ENCODE measurements at regions not wholly inside any gene's neighbourhood (a gene's known extent, or its start where the extent isn't known, plus 50 kb on each side); places are given as distances from the start of the nearest gene placed in this dataset.

- Mint-ChIP-seq H3K36me3 (no peaks in the 10 kb centered on the region), H3K9me3 (no peaks in the 10 kb centered on the region), H3K4me3 (no peak overlapping the region), H3K27me3 (ENCODE audit: low read depth in 2 of 2) (peaks cover 2 to 25% of the 10 kb centered on the region in 2 donors), H3K27ac (no peak overlapping the region), H3K4me1 (no peaks in the 10 kb centered on the region)
- Histone ChIP-seq H3K27ac (ENCODE audit: low read length) (no peak overlapping the region), H3K4me1 (ENCODE audit: control insufficient read depth, insufficient read depth, low read length) (no peaks in the 10 kb centered on the region), H3K9me3 (ENCODE audit: control insufficient read depth, insufficient read depth, low read length) (no peaks in the 10 kb centered on the region), H3K36me3 (ENCODE audit: control insufficient read depth, insufficient read depth, low read length) (no peaks in the 10 kb centered on the region), H3K4me3 (ENCODE audit: low read length) (no peak overlapping the region), H3K27me3 (ENCODE audit: control insufficient read depth, insufficient read depth, low read length) (no peaks in the 10 kb centered on the region)
- ATAC-seq (no peak), DNase-seq (no peak)
- TF ChIP-seq CTCF (IDR thresholded peaks at IDR 0.05): no peak
- intact Hi-C loops (cut with micrococcal nuclease): no loop called here
- WGBS (ENCODE audit: insufficient coverage): 83% methylated on average over 3 of the region's 3 CpGs
Observed at GRCh38 chr7:131869169-131869844, 312.9 kb upstream of the PODXL start.

GRCh38 chr7:131867461-131867860 lies 311.0 kb upstream of the PODXL start:
- Histone ChIP-seq H3K27ac (ENCODE audit: low read length) (no peak overlapping the region), H3K4me3 (ENCODE audit: low read length) (no peak overlapping the region), H3K4me1 (ENCODE audit: control insufficient read depth, insufficient read depth, low read length) (no peaks in the 10 kb centered on the region), H3K36me3 (ENCODE audit: control insufficient read depth, insufficient read depth, low read length) (no peaks in the 10 kb centered on the region), H3K27me3 (ENCODE audit: control insufficient read depth, insufficient read depth, low read length) (no peaks in the 10 kb centered on the region), H3K9me3 (ENCODE audit: control insufficient read depth, insufficient read depth, low read length) (no peaks in the 10 kb centered on the region)
- intact Hi-C loops (cut with micrococcal nuclease): no loop called here
- Mint-ChIP-seq H3K4me1 (no peaks in the 10 kb centered on the region), H3K36me3 (no peaks in the 10 kb centered on the region), H3K9me3 (no peaks in the 10 kb centered on the region), H3K27me3 (ENCODE audit: low read depth in 2 of 2) (peaks cover 0 to 25% of the 10 kb centered on the region in 2 donors), H3K27ac (no peak overlapping the region), H3K4me3 (no peak overlapping the region)
- ATAC-seq (no peak), DNase-seq (no peak)
- TF ChIP-seq CTCF (IDR thresholded peaks at IDR 0.05): no peak
- 76% methylated on average over 4 of the region's 4 CpGs for WGBS (ENCODE audit: insufficient coverage)

GRCh38 chr7:131865911-131866310 lies 309.5 kb upstream of the PODXL start:
- Histone ChIP-seq H3K4me3 (ENCODE audit: low read length) (no peak overlapping the region), H3K4me1 (ENCODE audit: control insufficient read depth, insufficient read depth, low read length) (no peaks in the 10 kb centered on the region), H3K36me3 (ENCODE audit: control insufficient read depth, insufficient read depth, low read length) (no peaks in the 10 kb centered on the region), H3K27me3 (ENCODE audit: control insufficient read depth, insufficient read depth, low read length) (no peaks in the 10 kb centered on the region), H3K9me3 (ENCODE audit: control insufficient read depth, insufficient read depth, low read length) (no peaks in the 10 kb centered on the region), H3K27ac (ENCODE audit: low read length) (no peak overlapping the region)
- 91% methylated on average over 2 of the region's 2 CpGs for WGBS (ENCODE audit: insufficient coverage)
- ATAC-seq (no peak), DNase-seq (no peak)
- Mint-ChIP-seq H3K27me3 (ENCODE audit: low read depth in 2 of 2) (peaks cover 4 to 35% of the 10 kb centered on the region in 2 donors), H3K4me1 (no peaks in the 10 kb centered on the region), H3K4me3 (no peak overlapping the region), H3K36me3 (no peaks in the 10 kb centered on the region), H3K9me3 (no peaks in the 10 kb centered on the region), H3K27ac (no peak overlapping the region)
- TF ChIP-seq CTCF (IDR thresholded peaks at IDR 0.05): no peak
- intact Hi-C loops (cut with micrococcal nuclease): no loop called here
